GM21528 (cell line): ENCODE measurements at regions not wholly inside any gene's neighbourhood (a gene's known extent, or its start where the extent isn't known, plus 50 kb on each side); places are given as distances from the start of the nearest gene placed in this dataset.
"Not testable (repeated sequence)": the region's sequence is repeated elsewhere in the genome, so short reads cannot be mapped to it uniquely, and the experiment has no call there.

ENCODE experiments used
- ATAC-seq: cut with Tn5 transposase; IDR thresholded peaks from one replicate; pipeline ENCODE4 v1.9.1; 2021; ENCODE audit warnings: mild to moderate bottlenecking, moderate library complexity; ENCODE audit not compliant: unreplicated experiment, low FRiP score

GRCh38 chr1:79151006-79151796 lies 144.7 kb upstream of the ADGRL4 start:
- ATAC-seq = no peak

- ATAC-seq = no peak
These were observed 144.0 kb upstream of the ADGRL4 start for GRCh38 chr1:79150576-79150975.

DNA sequence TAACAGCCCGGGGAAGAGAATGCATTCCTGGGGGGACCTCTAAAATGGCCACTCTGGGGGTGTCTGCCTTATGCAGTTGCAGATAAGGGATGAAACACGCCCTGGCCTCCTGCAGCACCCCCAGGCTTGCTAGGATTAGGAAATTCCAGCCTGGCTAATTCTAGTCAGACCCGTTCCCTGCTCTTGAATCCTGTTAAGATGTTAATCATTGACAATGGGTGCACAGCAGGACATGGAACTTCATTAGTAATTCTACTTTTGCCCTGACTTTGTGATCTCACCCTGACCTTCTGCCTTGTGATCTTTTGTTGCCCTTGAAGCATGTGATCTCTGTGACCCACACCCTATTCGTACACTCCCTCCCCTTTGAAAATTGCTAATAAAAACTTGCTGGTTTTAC lies 131.7 kb upstream of the ADGRL4 start:
- ATAC-seq = not testable (repeated sequence)

GRCh38 chr1:79133774-79134364 lies 127.3 kb upstream of the ADGRL4 start:
- no peak for ATAC-seq

- no peak for ATAC-seq
These were observed 125.1 kb upstream of the ADGRL4 start for GRCh38 chr1:79131626-79132025.

DNA sequence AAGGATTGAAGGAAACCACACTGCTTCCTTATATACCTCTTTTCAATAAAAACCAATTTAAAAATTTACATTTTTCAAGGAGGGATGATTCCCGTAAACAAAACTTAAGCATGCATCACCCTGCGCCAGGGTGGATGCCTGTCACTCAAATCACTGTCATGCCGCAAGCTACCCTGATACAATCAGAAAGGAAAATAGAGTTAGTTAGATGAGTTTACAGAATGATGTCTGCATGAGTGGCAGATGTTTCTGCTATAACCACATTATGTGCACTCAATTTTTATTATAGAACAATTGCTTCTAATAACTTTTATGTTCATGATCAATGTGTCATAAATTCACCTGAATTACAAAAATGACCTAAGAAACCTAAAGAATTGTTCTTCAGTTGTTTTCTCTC lies 123.4 kb upstream of the ADGRL4 start:
- no peak for ATAC-seq

- no peak for ATAC-seq
These were observed 122.2 kb upstream of the ADGRL4 start for GRCh38 chr1:79128722-79129121.

GRCh38 chr1:79124756-79125155 lies 118.2 kb upstream of the ADGRL4 start:
- no peak for ATAC-seq

DNA sequence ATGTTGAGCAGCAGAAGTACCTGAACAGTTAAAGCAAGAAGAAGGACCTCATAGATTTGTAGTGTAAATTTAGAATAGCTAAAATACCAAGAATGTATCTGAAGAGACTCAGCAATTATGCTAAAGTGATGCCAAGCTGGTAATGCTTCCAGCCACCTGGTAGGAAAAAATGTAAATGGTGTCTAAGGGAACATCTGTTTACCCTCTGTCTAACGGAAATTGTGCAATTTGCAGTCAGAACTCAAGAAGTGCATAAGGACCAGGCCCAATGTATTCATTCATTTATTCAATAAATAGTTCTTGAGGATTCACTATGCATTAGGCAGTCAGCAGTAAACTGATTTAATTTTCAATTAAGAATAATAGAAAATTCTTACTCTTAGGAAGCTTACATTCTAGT lies 116.0 kb upstream of the ADGRL4 start:
- no peak for ATAC-seq

DNA sequence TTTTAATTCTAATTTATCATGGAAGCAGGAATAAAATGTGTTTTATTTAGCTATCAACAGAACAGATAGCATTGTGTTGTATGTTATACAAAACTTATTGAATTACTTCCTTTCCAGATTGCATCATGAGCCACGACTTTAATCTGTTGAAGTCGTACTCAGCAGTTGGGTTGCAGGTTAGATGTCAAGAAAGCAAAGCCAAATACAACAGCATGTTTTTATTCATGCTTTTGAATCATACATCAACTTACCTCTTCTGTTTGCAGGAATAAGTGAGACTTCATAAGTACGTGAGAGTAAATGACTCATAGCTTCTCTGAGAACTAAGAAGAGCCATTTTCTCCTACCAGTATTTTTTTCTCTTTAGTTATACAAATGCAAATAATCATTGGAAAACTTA lies 110.8 kb upstream of the ADGRL4 start:
- no peak for ATAC-seq

GRCh38 chr1:79113836-79114235 lies 107.3 kb upstream of the ADGRL4 start:
- no peak for ATAC-seq

DNA sequence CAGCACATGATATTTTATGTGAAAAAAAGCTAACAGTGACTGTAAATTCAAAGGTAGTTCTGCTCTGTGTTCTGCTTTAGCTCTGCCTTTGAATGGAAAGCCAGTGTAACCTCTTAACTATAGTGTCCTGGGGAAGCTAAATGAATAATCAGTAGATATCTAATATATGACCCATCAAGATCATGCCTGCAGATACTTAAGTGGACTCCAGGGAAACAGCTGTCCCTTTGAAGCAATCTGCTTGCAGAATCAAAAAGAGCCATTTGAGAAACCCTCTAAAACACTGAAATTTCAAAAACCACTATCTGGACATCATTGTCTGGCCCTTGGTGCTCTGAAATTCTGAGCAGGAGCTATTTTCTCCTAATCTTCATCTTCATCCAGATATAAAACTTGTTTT lies 104.2 kb upstream of the ADGRL4 start:
- ATAC-seq = no peak

- ATAC-seq = no peak
These were observed 102.9 kb upstream of the ADGRL4 start for GRCh38 chr1:79109445-79109844.

GRCh38 chr1:79105500-79105899 lies 99.0 kb upstream of the ADGRL4 start:
- ATAC-seq = no peak

- no peak for ATAC-seq
These were observed 98.1 kb upstream of the ADGRL4 start for GRCh38 chr1:79104617-79105016.

GRCh38 chr1:79100385-79100784 lies 93.9 kb upstream of the ADGRL4 start:
- ATAC-seq = no peak

DNA sequence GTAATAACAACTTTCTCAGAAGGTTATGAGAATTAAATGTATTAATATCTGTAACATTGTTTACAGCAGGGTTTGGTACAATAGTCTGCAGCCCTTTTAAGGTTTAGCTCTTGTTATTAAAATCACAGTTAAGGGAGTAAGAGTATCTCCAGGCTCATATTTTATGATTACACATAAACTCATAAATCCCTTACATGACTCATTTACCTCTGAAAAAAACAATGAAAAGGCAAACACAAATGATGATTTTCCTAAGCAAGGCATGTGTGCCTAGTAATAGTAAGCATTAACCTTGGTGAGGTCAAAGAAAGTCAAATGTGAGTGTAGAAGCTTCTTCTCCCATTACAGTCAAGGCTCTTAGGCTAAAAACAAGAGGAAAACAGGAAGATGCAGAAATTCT lies 84.5 kb upstream of the ADGRL4 start:
- ATAC-seq = no peak

DNA sequence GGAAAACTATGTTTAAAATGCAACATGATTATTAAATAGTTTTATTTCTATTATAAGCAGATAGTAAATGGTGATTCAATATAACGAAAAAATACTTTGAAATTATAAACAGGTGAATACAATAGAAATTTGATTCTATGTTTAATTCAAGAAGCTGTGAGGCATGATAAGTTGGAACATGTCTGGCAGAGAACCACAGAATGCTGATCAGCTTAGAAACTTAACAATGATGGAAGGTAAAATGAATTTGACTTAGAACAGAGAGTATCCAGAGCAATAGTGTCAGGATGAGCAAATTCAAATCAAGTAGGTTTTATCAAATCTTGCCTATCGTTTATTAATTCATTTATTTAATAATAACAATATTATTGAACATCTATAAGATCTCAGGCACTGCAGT lies 83.4 kb upstream of the ADGRL4 start:
- no peak for ATAC-seq

GRCh38 chr1:79082233-79082632 lies 75.7 kb upstream of the ADGRL4 start:
- no peak for ATAC-seq

DNA sequence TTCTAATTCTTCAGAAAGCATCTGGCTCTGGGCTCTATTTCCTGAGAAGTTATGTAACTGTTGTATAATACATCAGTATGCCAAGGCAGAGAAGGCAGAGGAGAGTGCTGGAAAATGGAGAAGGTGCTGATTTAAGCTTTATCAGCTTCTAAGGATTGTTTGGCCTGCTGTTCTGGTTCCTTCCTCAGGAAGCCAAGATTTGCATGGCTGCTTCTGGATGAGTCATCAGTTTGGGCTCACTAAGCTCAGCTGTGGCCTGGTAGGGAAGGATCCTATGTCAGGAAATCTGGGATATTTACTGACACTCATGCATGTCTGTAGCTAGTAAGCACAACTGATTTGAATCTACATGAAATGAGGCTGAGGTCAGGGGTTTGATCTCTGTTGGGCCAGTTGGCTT lies 73.2 kb upstream of the ADGRL4 start:
- ATAC-seq = no peak

DNA sequence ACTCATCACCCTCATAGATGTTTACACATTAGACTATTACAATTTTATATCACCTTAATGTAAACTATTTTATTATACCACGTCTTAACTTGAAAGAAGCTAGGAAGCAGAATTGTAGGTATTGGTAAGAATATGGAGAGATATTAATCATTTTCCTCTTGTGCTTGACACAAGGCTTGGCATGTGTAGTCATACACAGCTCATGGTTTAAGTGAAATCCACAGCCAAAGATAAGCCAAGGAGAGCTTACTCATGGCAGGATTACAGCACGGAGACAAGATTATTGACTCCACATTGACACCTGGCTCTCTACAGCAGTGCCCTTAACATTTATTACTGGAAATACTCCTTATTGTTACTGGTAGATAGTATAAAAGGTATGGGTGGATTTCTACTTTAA lies 68.4 kb upstream of the ADGRL4 start:
- ATAC-seq = no peak

GRCh38 chr1:79069828-79070227 lies 63.3 kb upstream of the ADGRL4 start:
- no peak for ATAC-seq
